OCI-LY1 (cell line): ENCODE measurements at regions not wholly inside any gene's neighbourhood (a gene's known extent, or its start where the extent isn't known, plus 50 kb on each side); places are given as distances from the start of the nearest gene placed in this dataset.

Source experiments
- CTCF ChIP-seq: fragments of 200-600 bp; sonication (generic), shearing (Covaris generic); IDR thresholded peaks from 2 replicates; pipeline ENCODE4 v1.5.1; 2017; ENCODE audit warnings: mild to moderate bottlenecking, antibody characterized with exemption, low read length, moderate library complexity, mixed read lengths
- EZH2 ChIP-seq: fragments of 200-600 bp; sonication (generic), shearing (Covaris generic); IDR thresholded peaks from 2 replicates; pipeline ENCODE4 v1.8.0; 2017; ENCODE audit warnings: borderline replicate concordance, mixed run types, mild to moderate bottlenecking, antibody characterized with exemption, low read length, moderate library complexity, mixed read lengths

DNA sequence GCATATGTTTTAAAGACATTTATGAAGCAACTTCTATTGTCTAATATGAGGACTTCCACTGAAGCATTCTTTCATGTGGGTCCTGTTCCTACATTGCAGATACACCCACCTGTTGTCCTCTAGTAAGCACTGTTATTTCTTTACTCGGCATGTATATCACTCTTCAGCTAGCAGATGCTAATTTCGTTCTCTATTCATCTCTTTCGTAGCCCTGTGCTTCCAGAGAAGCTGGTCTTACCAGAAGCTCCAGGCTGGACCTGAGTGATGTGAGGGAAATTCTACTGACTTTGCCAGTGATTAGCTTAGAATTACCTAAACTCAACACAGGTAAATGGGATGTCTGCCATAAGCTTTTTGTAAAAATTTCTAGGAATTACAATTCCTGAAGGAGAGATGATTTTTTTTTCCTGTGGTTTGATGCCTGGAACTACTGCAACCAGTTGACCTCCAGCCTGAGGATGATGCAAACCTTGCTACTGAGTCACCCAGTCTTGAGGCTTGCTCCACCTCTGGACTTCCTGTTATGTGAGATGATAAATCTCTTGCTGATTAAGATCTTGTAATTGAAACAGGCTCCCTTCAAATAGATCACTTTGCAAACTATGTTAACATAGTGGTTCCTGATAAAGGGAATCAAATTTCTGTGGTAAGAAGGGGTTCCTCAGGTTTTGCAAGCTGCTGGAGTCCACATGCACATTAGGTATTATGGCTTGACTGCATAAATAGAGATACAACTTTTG lies 52.2 kb upstream of the SPINK5 start:
- TF ChIP-seq CTCF (no peak), EZH2 (no peak)
